Panc1 (cell line): ENCODE measurements at regions not wholly inside any gene's neighbourhood (a gene's known extent, or its start where the extent isn't known, plus 50 kb on each side); places are given as distances from the start of the nearest gene placed in this dataset.

ENCODE experiments used
- TF ChIP-seq, protein P1 (sequence below): fragments of 450-650 bp; IDR thresholded peaks from 2 replicates; pipeline ENCODE4 v1.5.1; 2017; ENCODE audit warnings: mild to moderate bottlenecking
- TF ChIP-seq, protein P2 (sequence below), 2 experiments: IDR thresholded peaks; 2 replicates each; pipeline ENCODE4 v1.6.1; 2011 to 2012; ENCODE audit warnings: low read depth in 2 of 2, control low read depth in 1 of 2, low read length in 1 of 2, mild to moderate bottlenecking in 1 of 2, moderate library complexity in 1 of 2; ENCODE audit not compliant: insufficient read depth in 1 of 2

DNA sequence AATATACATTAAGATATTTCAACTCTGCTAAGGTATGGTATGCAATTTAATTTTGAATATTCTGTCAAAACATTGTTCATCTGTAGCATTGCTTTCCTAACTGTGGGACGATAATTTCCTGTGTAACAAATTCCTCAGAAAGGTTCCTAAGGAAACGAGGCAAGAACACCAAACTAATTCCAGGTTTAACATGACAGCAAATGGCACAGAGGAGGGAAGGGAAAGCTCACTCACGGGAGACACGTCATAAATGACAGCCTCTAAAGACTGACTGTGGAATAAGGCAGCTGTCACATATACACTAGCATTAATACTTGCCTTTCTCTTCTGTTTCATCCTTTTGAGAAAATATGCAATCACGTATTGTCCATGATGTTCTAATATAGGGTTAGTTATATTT lies 380.6 kb downstream of the LIG4 start:
- TF ChIP-seq, protein P1, sequence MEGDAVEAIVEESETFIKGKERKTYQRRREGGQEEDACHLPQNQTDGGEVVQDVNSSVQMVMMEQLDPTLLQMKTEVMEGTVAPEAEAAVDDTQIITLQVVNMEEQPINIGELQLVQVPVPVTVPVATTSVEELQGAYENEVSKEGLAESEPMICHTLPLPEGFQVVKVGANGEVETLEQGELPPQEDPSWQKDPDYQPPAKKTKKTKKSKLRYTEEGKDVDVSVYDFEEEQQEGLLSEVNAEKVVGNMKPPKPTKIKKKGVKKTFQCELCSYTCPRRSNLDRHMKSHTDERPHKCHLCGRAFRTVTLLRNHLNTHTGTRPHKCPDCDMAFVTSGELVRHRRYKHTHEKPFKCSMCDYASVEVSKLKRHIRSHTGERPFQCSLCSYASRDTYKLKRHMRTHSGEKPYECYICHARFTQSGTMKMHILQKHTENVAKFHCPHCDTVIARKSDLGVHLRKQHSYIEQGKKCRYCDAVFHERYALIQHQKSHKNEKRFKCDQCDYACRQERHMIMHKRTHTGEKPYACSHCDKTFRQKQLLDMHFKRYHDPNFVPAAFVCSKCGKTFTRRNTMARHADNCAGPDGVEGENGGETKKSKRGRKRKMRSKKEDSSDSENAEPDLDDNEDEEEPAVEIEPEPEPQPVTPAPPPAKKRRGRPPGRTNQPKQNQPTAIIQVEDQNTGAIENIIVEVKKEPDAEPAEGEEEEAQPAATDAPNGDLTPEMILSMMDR: no peak
- TF ChIP-seq, protein P2, sequence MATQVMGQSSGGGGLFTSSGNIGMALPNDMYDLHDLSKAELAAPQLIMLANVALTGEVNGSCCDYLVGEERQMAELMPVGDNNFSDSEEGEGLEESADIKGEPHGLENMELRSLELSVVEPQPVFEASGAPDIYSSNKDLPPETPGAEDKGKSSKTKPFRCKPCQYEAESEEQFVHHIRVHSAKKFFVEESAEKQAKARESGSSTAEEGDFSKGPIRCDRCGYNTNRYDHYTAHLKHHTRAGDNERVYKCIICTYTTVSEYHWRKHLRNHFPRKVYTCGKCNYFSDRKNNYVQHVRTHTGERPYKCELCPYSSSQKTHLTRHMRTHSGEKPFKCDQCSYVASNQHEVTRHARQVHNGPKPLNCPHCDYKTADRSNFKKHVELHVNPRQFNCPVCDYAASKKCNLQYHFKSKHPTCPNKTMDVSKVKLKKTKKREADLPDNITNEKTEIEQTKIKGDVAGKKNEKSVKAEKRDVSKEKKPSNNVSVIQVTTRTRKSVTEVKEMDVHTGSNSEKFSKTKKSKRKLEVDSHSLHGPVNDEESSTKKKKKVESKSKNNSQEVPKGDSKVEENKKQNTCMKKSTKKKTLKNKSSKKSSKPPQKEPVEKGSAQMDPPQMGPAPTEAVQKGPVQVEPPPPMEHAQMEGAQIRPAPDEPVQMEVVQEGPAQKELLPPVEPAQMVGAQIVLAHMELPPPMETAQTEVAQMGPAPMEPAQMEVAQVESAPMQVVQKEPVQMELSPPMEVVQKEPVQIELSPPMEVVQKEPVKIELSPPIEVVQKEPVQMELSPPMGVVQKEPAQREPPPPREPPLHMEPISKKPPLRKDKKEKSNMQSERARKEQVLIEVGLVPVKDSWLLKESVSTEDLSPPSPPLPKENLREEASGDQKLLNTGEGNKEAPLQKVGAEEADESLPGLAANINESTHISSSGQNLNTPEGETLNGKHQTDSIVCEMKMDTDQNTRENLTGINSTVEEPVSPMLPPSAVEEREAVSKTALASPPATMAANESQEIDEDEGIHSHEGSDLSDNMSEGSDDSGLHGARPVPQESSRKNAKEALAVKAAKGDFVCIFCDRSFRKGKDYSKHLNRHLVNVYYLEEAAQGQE (IDR thresholded peaks at IDR 0.05; ENCODE audit: insufficient read depth in 1 of 2, low read depth in 2 of 2, low read length in 1 of 2): no peak
